Spinal cord (tissue), 9 donors: ENCODE measurements at regions not wholly inside any gene's neighbourhood (a gene's known extent, or its start where the extent isn't known, plus 50 kb on each side); places are given as distances from the start of the nearest gene placed in this dataset.

Experiments used
- DNase-seq, 6 donors: peaks; one replicate each; pipeline versions ENCODE4 v3.0.0 to v3.0.0-alpha.2; 2013 to 2015; ENCODE audit warnings: low spot score in 6 of 6, low read depth in 4 of 6
- H3K27ac ChIP-seq: one replicate; pipeline ENCODE4 v1.5.1; 2013; ENCODE audit warnings: low read depth, low read length, control low read depth
- H3K27me3 ChIP-seq: one replicate; pipeline ENCODE4 v1.6.1; 2013; ENCODE audit warnings: low read length; ENCODE audit not compliant: control insufficient read depth, insufficient read depth
- H3K36me3 ChIP-seq: one replicate; pipeline ENCODE4 v1.6.1; 2013; ENCODE audit warnings: low read length; ENCODE audit not compliant: control insufficient read depth, insufficient read depth
- H3K4me1 ChIP-seq: one replicate; pipeline ENCODE4 v1.6.1; 2013; ENCODE audit warnings: low read length; ENCODE audit not compliant: control insufficient read depth, insufficient read depth
- H3K4me3 ChIP-seq: one replicate; pipeline ENCODE4 v1.5.1; 2013; ENCODE audit warnings: low read depth, low read length, control low read depth
- H3K9me3 ChIP-seq: one replicate; pipeline ENCODE4 v1.6.1; 2013; ENCODE audit warnings: low read length; ENCODE audit not compliant: control insufficient read depth, insufficient read depth
- WGBS: methylation state at CpG from one replicate; pipeline ENCODE4 v1.1.5; 2013; ENCODE audit warnings: missing lambda C conversion rate; ENCODE audit not compliant: insufficient coverage; 5-methylcytosine and 5-hydroxymethylcytosine counted together
- donor health status: healthy.

DNA sequence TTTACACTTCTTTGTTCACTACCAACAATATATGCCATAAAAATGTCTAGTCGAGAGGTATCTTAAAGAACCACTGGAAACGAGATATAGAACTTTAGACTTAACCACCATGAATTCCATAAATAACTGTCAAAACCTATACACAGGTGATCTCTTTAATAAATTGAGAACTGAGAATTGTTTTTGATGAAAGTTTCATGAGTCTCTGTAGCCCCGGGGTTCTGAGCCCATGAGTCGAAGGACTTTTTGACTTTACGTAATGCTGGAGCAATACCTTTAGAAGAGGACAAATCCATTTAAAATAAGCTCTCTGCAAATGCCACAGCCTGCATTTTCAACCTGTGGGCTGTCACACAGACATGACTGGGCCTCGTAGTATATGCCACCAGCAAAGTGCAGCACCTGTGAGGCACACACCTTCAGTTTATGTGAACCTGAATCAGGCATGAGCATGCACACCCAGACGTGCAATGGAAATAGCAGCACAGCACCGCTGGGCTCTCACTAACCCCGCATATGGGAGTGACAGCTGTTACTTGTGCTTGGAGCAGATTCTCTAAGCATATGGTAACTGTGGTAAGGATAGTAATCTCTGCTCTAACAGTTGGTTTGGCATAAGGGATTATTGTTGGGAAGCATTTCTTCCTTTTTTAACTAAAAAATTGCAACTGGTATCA lies 383.2 kb downstream of the SOCS6 start:
- Histone ChIP-seq H3K36me3 (no peaks in the 10 kb centered on the region), H3K27me3 (no peaks in the 10 kb centered on the region), H3K27ac (no peak overlapping the region), H3K4me1 (no peaks in the 10 kb centered on the region), H3K9me3 (peaks cover 2% of the 10 kb centered on the region), H3K4me3 (no peak overlapping the region)
- WGBS, result 87% methylated on average over 7 of the region's 9 CpGs
- DNase-seq, result peak in 2 of 6 donors; percentile 46 to 87

DNA sequence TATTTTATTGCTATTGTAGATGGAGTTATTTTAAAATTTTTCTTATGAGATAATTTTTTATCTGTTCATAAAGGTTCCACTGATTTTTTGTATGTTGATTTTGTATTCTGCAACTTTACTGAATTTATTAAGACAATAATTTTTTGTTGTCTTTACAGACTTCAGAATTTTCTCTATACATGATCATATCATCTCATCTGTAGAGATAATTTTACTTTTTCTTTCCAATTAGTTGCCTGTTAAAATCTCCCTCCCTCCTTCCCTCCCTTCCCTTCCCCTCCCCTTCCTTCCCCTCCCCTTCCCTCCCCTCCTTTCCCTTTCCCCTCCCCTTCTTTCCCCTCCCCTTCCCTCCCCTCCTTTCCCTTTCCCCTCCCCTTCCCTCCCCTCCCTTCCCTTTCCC lies 378.1 kb downstream of the SOCS6 start:
- no peak for DNase-seq
- H3K4me3 ChIP-seq, result no peak overlapping the region

DNA sequence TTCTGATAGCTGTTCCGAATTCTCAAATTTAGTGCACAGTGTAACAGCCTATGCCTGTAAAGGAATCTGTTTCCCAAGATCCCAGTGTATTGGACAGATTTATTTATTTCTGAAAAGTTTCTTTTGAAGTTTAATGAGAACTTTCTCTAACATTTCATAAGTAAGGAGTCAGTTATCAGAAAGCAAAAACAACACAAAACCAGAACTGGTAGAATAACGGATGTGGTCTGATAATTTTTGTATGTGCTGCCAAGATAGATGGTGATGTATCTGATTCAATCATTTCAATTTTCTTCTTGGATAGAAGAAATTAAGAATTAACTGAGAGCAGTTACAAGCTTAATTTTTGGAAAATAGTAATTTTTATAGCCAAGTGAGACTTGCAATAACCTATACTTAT lies 374.3 kb downstream of the SOCS6 start:
- H3K4me1 ChIP-seq, result no peaks in the 10 kb centered on the region
- H3K36me3 ChIP-seq, result no peaks in the 10 kb centered on the region
- H3K9me3 ChIP-seq, result peaks cover 1% of the 10 kb centered on the region
- no peak overlapping the region for H3K27ac ChIP-seq
- no peaks in the 10 kb centered on the region for H3K27me3 ChIP-seq
- WGBS, result no CpG with 5 or more reads among the region's 2 CpGs
- H3K4me3 ChIP-seq, result no peak overlapping the region
- DNase-seq, result no peak

More for the DNA sequence above, 378.1 kb downstream of the SOCS6 start:
- H3K27ac ChIP-seq, result no peak overlapping the region
- H3K27me3 ChIP-seq, result no peaks in the 10 kb centered on the region
- H3K4me1 ChIP-seq, result no peaks in the 10 kb centered on the region
- H3K9me3 ChIP-seq, result peaks cover 3% of the 10 kb centered on the region
- H3K36me3 ChIP-seq, result no peaks in the 10 kb centered on the region

DNA sequence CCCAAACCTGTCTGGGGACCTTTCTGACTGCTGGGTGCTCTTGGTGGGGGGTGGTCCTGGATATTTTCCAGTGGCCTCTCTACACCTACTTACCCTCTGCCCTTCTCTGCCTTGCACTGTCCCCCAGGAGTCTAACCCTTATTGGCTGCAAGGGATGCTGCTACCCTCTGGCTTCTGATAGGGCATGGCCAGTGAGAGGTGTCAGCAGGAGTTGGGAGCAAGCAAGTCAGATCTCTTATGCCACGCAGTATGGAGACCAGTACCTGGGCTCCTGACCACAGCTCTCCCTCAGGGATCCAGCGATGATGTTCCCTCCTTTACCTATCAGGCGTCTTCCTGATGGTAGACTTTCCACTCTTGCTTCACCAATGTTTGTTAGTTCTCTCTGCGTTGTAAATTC lies 373.7 kb downstream of the SOCS6 start:
- no peak overlapping the region for H3K27ac ChIP-seq
- no peak overlapping the region for H3K4me3 ChIP-seq
- no peaks in the 10 kb centered on the region for H3K36me3 ChIP-seq
- no peaks in the 10 kb centered on the region for H3K4me1 ChIP-seq
- H3K9me3 ChIP-seq, result peaks cover 1% of the 10 kb centered on the region
- WGBS, result 80% methylated on average over 2 of the region's 4 CpGs
- DNase-seq, result no peak
- no peaks in the 10 kb centered on the region for H3K27me3 ChIP-seq

DNA sequence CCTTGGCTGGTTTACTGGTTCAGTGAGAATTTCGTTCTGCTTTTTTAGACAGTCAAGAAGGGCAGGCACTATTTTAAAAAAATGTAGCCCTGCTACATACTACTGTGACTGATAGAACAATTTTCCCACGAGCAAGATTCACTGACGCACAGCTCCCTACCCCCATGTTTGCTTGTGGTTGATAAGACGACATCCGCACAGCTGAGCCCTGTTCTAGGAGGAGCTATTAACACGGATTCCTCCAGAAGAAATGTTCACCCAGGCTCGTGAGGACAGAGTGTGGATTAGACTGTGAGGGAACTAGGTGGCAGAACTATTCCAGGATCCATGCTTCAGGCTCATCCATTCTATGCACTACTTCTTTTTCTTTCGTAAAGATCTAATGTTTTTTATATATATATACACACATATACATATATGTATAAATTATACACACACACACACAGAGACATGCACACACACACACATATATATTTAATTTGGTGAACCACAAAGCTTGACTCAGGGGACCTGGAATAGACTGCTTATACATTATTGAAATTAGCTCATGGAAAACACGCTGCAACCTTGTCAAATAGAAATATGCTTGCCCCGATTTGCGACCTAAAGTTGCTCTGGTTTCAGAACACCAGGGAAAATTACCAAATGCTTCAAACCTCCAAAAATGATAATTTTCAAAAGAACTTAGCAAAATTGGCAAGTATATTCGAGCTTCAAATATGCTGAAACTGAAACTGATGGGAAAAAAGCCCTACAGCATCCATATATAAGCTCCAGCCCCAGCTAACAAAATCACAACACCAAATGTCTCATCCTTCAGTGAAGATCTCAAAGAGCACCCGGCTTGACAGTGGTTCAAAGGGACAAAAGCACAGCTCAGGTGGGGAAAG lies 370.4 kb downstream of the SOCS6 start:
- DNase-seq, result peak in 2 of 6 donors; percentile 57 to 77
- Histone ChIP-seq H3K4me1 (no peaks in the 10 kb centered on the region), H3K27me3 (no peaks in the 10 kb centered on the region), H3K4me3 (no peak overlapping the region), H3K36me3 (no peaks in the 10 kb centered on the region), H3K9me3 (no peaks in the 10 kb centered on the region), H3K27ac (no peak overlapping the region)
- WGBS, result 86% methylated on average over 4 of the region's 13 CpGs

DNA sequence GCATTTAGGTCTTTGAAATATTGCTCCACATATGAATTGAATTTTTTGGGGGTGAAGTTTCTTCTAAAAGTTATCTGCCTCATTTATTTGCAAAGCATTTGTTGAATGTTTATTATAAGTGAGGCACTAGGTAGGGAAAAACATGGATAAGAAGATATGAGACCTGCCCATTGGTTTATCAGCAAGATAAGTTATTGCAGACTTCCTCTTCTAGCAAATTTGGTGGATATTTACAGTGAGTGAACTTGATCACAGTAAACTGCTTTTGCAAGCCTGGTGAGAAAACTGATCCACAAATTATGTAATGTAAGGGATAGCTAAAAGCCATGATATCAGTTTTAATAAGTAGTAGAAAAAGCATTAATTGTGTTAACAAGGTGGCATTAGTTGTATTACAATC lies 364.8 kb downstream of the SOCS6 start:
- H3K4me3 ChIP-seq, result no peak overlapping the region
- H3K9me3 ChIP-seq, result peaks cover 3% of the 10 kb centered on the region
- H3K27ac ChIP-seq, result no peak overlapping the region
- no peaks in the 10 kb centered on the region for H3K27me3 ChIP-seq
- DNase-seq, result no peak
- no peaks in the 10 kb centered on the region for H3K36me3 ChIP-seq
- H3K4me1 ChIP-seq, result no peaks in the 10 kb centered on the region

DNA sequence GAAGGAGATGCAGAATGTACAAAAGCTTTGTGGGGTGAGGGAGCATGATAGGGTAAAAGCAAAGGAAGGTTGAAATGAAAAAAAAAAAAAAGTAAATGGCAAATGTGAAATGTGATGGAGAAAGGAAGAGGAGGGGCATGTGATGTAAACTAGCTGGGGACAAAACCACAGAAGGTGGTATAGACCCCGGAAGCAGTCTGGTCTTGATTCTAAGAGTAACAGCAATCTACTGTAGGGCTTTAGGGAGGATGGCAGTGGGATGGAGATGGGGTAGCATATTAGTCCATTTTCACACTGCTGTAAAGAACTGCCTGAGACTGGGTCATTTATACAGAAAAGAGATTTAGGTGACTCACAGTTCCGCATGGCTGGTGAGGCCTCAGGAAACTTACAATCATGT lies 362.0 kb downstream of the SOCS6 start:
- Histone ChIP-seq H3K4me3 (no peak overlapping the region), H3K36me3 (no peaks in the 10 kb centered on the region)

DNA sequence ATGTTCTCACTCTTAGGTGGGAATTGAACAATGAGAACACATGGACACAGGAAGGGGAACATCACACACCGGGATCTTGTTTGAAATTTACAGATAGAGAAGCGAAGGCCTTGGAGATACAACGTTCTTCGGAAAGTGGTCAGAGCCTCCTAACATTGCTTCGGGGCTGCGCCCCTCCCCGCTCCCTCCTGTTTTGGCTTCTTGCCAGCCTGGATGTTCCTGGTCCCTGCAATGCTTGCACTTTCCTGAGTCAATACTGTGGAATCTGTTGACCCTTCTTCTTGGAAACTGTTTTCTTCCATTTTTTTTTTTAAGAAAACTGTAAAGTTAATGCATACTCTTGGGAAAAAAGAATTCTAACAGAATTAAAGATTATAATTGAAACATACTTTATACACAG lies 360.8 kb downstream of the SOCS6 start:
- no peak for DNase-seq
- peaks cover 3% of the 10 kb centered on the region for H3K9me3 ChIP-seq
- no peaks in the 10 kb centered on the region for H3K36me3 ChIP-seq
- no peak overlapping the region for H3K27ac ChIP-seq
- H3K4me3 ChIP-seq, result no peak overlapping the region
- H3K27me3 ChIP-seq, result no peaks in the 10 kb centered on the region
- WGBS, result 94% methylated on average over 7 of the region's 7 CpGs
- no peaks in the 10 kb centered on the region for H3K4me1 ChIP-seq

More for the DNA sequence above, 362.0 kb downstream of the SOCS6 start:
- WGBS, result 100% methylated on average over 1 of the region's 2 CpGs
- Histone ChIP-seq H3K9me3 (peaks cover 3% of the 10 kb centered on the region), H3K27me3 (no peaks in the 10 kb centered on the region), H3K27ac (no peak overlapping the region), H3K4me1 (no peaks in the 10 kb centered on the region)
- DNase-seq, result no peak

DNA sequence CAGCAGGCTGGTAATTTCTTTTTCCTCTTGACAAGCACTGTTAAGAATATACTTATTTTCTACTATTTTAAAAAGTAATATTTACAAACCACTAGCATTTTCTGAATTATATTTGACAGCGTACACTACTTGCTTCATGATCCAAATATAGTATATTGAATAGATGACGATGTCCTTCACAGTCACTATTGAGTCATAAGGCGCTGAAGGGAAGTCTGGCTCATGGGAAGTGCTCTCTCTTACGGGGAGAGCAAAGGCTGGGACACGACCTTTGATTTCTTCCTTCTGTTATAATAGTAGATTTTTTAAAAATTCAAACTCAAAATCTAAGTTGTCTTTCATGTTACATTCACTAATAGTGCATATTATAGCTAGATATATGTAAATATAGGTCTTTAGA lies 357.1 kb downstream of the SOCS6 start:
- Histone ChIP-seq H3K4me1 (no peaks in the 10 kb centered on the region), H3K27me3 (no peaks in the 10 kb centered on the region), H3K36me3 (no peaks in the 10 kb centered on the region), H3K9me3 (peaks cover 3% of the 10 kb centered on the region), H3K4me3 (no peak overlapping the region), H3K27ac (no peak overlapping the region)
- WGBS, result no CpG with 5 or more reads among the region's 5 CpGs
- DNase-seq, result no peak

DNA sequence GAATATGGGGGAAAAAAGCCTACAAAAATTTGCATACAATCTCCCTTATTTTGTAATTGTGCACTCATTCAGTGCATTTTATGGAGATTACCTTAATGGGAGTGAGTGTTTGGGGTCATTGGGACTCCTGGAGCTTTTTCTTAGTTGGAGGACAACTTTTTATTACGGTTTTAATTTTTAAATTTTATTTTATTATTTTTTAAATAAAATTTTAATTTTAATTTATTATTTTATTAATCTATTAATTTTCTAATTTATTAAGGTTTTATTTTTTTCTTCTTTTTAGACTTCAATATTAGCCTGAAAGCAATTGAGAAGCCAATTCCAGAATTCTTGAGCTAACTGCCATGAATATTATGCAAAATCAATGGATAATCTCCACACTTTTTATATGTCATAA lies 355.0 kb downstream of the SOCS6 start:
- DNase-seq, result no peak
- no CpG with 5 or more reads among the region's 1 CpG for WGBS
- H3K27me3 ChIP-seq, result no peaks in the 10 kb centered on the region
- no peaks in the 10 kb centered on the region for H3K4me1 ChIP-seq
- no peak overlapping the region for H3K27ac ChIP-seq
- H3K4me3 ChIP-seq, result no peak overlapping the region
- no peaks in the 10 kb centered on the region for H3K9me3 ChIP-seq
- H3K36me3 ChIP-seq, result no peaks in the 10 kb centered on the region
